ENCODE measurements at regions not wholly inside any gene's neighbourhood (a gene's known extent, or its start where the extent isn't known, plus 50 kb on each side); places are given as distances from the start of the nearest gene placed in this dataset.
"Not testable (repeated sequence)": the region's sequence is repeated elsewhere in the genome, so short reads cannot be mapped to it uniquely, and the experiment has no call there.

DNA sequence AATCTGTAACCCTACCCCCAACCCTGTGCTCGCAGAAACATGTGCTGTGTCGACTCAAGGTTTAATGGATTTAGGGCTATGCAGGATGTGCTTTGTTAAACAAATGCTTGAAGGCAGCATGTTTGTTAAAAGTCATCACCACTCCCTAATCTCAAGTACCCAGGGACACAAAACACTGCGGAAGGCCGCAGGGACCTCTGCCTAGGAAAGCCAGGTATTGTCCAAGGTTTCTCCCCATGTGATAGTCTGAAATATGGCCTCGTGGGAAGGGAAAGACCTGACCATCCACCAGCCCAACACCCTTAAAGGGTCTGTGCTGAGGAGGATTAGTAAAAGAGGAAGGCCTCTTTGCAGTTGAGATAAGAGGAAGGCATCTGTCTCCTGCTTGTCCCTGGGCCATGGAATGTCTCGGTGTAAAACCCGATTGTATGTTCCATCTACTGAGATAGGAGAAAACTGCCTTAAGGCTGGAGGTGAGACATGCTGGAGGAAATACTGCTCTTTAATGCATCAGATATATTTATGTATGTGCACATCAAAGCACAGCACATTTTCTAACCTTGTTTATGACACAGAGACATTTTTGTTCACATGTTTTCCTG, 94.4 kb downstream of the LSM3 start:
- DNase-seq: not testable (repeated sequence)

DNA sequence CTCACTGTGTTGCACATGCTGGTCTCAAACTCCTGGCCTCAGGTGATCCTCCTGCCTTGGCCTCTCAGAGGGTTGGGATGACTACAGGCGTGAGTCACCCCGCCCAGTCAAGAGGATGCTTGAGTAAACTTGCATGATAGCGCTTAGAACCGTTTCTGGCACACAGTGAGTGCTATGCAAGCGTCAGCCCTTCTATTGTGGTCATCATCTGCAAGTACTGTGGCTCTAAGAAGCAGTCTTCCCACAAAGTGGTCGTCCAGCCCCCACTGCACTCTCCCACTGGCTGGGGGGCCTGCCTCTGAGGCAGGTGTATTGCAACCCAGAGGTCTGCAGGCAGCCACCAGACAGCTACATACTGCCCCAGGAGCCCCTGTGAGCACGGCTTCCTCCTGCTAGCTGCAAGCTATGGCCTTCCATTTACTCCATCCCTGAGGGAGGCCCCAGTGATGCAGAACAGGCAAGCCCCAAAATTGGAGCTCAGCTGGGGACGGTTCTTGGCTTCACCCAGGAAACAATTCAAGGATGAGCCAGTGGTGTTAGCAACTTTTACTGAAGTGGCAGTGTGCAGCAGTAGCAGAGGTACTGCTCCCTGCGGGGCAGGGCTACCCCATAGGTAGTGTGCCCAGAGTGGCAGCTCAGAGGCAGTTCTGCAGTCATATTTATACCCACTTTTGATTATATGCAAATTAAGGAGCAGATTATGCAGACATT, 95.4 kb downstream of the LSM3 start:
- no peak for DNase-seq

DNA sequence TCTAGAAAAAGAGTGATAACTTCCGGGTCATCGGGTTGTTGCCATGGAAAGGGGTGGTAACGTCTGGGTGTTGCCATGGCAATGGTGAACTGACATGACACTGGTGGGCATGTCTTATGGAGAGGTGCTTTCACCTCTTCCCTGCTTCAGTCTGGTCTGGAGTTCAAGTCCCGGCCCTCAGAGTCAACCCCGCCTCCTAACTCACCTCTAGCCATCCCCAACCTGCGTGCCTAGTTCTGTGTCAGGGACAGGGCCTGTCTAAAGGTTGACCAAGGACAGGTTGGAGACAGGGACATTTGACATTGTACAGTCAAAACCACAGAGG, 96.0 kb downstream of the LSM3 start:
- no peak for DNase-seq

DNA sequence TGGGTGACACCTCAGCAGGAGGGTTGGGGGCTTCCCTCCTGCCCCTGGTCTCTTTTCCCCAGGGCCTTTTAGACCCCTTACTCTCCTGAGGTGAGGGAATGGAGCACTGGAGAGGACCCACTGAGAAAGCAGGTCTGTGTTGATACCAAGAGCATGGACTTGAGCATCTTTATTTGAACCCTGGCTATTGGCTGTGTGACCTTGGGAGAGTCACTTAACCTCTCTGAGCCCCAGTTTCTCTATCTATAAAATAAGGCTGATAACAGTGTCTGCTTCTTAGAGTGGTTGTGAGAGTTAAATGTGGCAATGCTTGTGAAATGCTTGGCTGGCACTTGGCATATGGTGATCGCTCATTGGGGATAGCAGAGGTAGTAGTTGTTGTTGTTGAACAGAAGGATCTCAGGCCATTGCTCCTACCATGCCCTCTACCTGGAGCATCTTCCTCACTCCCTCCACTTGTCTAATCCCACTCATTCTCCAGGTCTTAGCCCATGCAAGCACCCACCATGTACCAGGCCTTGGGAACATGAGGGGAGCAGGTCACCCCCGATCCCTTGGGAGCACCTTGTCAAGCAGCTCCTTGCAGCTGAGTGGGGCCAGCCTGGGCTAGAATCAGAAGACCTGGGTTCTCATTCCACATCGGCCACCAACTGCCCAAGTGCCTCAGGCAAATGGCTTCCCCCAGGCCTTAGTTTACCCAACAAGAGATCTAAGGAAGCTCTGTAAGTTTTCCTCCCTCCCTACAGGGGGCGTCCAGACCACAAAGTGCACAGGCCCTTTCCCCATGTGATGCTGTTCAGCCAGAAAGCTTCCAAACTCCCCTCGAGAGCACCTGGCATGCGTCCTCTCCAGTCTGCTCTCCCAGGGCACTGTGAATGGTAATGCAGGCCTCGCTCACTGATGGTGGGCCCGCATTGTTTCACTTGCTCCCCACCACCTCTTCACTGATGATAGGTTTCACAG, 96.7 kb downstream of the LSM3 start:
- no peak for DNase-seq

DNA sequence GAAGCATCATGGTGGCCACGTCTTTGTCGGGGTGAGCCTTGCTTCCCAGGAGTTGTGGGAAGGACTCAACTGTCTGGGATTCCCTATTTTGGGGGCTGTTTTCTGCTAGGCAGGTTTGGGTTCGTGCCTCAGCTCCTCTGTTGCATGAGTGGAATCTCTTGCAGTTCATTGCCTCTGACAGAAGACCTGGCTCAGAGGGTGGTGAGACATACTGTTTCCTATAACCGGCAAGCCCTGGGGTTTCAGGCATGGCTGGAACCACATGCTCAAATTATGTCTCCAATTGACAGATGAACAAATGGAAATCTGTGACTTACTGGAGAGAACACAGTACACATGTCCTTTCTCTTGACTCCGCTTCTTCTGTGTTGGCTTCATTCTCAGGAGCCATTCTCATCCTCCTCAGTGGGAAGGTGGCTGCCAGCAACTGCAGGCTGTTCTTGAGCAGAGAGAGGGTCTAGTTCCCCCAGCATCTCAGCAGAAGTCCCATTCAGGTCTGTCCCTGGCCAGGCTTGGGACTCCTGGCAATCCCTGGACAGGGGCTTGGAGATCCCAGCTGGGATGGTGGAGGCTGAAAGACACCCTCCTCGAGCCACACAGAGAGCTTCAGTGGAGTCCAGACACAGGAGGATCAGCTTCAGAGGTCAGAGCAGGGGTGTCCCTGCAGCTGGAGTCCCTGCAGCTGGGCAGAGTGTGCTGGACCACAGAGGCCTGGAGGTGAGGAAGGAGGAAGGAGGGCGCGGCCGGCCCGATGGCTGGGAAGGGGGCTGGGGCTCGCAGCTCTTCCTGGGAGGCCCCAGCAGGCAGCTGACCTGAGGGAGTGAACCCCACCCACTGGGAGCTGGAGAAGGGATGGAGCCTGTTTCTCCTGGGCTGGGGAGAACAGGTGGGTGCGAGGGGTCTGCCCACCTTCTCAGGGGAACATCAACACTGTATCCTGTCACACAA, 97.6 kb downstream of the LSM3 start:
- DNase-seq: no peak

DNA sequence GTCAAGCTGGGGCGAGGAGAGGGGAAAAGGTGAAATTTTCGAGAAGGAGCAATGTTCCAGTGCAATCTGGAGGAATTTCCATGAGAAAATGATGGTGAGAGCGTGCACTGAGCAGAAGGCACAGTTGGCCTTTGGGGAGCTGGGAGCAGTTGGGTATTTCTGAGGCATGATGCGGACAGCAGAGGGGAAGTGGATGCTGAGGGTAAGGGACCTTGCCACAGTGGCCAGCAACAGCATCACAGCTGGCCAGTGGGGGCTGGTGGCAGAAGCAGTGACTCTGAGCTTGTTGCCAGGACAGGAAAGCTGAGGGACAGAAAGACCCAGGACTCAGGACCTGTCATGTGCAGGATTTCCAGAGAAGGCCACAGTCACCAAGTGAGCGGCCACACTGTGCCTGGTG, 98.9 kb downstream of the LSM3 start:
- DNase-seq: no peak

DNA sequence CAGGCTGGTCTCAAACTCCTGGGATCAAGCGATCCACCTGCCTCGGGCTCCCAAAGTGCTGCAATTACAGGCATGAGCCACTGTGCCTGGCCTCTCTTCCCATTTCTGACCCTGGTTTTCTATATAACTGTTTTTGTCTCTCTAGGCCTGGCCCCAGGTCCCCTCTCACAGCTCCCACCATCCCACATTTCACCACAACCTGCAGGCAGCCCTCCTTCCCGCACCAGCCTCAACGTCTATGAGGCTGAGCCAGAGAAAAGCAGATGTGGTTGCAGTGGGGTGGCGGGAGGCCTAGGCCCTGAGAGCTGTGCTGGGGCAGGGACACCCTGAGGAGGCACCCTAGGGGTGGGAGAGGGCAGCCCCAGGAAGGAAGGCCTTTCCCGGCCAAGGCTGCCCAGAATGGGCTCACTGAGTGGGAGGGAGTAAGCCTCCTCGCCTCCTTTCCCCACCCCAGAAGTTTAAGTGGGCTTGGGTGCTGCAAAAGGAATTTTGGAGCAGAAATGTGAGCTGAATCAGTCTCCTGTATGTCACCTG, 99.7 kb downstream of the LSM3 start:
- DNase-seq: no peak

DNA sequence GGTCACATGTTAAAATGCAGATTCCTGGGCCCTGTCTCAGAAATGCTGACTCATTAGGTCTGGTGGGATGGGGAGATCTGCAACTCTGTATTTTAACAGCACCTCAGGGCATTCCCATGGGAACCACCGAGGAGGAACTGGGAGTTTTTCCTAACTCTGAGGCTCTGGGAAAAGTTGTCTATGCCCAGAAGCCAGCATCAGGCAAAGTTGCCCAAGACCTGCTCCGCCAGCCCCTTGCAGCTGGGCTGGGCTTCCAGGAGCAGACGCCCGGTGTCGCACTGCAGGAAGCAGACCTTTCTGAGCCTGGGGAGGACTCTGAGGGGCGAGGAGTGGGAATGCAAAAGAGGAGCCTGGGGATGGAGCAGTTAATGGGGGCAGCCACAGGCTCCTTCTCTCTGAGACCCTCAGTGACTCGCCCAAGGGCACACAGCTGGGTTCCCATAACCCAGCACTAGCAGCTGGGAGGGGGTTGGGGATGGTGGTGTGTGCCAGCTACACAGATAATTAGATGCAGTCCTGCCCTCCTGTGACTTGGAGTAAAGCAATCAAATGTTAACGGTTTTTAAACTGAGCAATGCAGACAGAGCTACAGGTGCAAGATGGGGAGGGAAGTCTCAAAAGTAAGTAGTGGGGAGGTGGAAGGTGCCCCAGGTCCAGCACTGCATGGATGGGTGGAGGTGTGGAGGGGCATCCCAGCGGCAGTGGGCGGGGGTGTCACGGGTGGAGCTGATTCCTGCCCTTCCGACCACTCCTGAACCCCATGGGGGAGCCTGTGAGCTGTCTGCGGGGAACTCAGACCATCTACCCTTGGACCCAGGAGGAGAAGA, 100.4 kb downstream of the LSM3 start:
- DNase-seq: no peak

DNA sequence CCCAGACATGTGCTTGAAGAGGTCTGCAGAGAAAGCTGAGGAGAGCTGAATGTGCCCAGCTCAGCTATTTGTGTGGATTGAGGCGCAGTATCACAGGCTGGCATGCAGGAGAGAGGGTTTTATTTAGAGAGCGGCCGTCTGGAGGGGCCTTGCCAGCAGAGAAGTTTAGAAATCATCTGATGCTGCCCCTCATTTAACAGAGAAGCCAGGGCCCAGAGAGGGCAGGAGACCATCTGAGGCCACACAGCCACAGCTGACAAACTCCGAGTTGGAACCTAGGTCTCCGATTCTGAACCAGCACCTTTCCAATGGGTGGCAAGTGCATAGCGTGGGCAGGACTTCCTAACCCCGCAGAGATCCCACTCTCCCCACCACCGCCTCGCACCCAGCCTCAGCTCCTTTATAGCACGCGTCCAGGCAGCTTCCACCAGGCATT, 101.0 kb downstream of the LSM3 start:
- no peak for DNase-seq

DNA sequence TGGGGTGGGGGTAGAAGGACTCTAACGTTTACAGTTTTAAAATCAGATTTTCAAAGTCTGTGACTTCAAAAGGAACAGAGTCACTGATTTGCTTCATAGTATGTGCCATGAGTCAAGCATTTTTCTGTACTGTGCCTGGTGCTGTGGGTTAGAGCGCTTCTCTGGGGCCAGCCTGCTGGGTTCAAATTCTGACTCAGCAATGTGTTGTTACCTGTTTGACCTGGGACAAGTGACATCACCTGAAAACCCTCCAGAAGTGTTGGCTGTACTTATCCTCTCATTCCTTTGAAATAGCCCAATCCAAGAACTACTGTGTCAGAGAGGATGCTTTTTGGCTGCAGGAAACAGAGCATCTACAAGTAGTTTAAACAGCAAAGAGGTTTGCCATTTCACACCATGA, 101.7 kb downstream of the LSM3 start:
- no peak for DNase-seq

DNA sequence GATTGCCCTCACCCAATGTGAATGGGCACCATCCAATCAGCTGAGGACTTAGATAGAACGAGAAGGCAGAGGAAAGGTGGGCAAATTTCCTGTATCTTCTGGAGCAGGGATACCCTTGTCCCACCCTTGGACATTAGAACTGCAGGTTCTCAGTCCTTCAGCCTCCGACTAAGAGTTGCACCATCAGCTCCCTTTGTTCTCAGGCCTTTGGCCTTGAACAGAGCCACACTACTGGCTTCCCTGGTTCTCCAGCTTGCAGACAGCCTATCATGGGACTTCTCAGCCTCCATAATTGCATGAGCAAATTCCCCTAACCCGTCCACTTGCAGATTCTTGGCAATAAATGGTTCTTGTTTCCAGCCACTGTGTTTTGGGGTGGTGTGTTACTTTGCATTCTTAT, 102.4 kb downstream of the LSM3 start:
- DNase-seq: no peak

DNA sequence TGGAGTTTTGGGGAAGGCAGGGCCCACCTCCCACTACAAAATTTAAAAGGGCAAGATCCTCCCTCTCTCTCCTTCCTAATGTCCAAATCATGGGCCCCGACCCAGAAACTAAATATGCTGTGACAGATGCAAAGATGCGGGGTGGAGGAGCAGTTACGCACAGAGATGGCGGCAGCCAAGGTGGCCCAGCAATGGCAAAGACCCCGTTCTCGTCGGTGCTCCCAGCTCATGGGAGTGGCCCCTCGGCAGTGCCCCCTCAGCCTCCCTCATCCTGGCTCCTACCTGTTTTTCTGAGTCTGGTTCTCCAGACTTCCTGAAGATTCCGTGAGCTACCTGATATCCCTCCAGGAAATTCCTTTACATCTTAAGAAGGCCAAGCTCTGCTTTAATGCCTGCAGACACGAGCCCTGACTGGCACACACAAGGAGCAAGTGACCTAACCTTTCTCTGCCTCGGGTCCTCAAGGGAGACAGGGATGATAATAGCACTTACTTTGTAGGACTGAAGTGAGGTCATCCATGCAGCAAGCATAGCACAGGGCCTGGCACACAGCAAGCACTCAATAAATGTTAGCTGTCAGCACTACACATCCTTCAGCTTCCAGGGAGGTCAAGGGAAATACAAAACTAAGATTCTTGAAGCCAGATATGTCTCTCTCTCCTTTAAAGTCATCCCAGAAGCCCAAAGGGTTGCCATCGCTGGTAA, 103.5 kb downstream of the LSM3 start:
- no peak for DNase-seq

DNA sequence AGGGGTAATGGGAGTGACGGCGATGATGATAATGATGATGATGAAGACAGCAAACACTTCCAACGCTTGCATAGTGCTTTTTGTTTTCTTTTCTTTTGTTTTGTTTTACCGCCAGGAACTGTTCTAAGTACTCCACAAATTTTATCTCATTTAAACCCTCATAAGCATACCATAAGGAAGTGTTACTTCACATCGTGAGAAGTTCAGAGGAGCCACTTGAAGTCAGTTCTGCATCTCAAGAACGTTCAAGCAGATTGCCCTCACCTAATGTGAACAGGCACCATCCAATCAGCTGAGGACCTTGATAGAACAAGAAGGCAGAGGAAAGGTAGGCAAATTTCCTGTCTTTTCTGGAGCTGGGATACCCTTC, 104.1 kb downstream of the LSM3 start:
- DNase-seq: no peak

DNA sequence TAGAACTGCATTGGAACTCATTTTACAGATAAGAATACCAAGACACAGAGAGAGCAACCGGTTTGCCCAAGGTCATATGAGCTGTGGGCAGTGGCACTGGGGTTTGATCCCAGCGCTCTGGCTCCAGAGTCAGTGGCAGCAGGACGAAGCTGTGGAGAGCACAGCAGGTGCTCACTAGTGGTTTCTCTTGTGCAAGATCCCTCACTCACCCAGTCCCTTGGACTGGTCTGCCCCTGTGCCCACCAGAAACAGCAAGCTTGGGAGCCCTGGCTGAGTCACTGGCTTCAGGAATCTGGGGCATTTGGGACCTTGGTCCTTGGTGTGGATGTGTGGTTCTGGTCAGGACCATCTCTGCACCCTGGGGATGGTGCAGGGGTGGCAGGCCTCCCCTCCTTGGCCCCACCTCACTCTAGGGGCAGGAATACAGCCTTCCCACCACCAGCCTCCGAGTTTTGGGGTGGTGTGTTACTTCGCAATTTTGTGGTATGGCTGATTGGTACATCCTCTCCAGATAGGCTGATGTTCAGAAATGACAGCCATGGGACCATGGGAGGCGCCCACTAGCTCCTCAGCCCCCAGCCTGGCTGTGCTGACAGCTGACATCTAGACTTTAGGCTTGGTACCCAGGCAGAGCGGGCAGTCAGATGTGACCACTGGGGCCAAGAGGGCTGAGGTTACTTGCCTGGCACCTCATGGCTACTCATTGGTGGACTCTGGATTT, 104.6 kb downstream of the LSM3 start:
- no peak for DNase-seq

DNA sequence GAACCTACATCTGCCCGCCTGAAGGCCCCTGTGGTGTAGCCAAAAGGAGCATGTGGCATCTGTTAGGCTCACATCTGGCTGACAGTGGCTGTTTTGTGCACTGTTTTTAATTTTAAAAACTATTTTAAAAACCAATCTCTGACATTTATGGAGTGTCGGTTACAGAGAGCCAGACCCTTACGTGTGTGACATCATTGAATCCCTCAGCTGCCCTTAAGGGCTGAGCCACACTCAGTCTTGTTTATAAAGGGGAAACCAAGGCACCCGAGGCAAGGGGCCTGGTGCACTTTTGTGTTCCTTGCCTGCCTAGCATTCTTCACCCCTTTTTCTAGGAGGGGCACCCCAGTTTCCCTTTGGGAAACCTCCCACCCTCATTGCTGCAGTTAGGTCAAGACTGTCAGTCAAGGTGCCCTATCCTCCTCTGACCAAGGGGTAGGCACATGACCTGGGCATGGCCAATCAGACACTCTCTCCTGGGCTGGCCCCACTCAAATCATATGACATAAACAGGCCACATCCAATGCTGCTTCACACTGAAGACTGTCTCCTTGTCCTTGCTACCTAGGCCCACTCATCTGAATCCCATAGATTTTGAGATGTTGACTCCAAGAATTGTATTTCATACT, 105.3 kb downstream of the LSM3 start:
- no peak for DNase-seq

DNA sequence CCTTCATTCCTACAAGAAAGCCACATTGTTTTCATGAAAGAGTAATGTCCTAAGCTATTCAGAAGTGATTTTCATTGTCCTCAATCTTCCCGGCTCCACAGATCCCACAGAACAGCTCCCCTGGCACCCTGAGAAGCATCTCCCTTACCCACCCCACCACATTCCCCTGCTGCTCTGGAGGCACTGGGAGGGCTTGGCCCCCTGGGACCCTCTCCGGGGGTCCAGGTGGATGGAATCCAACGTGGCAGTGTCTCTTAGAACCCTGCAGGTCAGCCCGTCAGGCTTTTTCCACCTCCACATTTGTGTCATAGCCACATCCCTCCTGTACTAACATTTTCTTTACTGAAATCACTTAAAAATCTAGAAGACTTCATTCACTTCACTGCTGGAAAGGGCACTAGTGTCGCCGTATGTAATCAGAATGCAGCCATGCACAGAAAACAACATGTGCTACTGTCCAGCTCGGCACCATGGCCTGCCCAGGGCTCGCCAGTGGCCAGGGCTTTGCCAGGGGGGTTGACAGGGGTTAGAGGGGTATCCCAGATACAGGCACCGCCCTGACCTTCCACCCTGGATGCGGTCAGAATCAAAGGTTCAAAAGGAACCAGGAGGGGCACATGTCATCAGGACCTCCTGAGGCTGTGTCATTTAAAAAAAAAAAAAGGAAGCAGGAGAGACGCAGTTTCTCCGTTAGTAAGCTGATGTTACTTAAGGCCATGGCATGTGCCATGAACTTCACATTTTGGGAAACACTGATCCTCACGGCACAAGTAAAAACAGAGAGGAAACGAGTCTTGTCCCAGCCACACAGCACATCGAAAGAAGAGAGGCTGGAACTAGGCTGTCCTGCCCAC, 106.3 kb downstream of the LSM3 start:
- DNase-seq: no peak

DNA sequence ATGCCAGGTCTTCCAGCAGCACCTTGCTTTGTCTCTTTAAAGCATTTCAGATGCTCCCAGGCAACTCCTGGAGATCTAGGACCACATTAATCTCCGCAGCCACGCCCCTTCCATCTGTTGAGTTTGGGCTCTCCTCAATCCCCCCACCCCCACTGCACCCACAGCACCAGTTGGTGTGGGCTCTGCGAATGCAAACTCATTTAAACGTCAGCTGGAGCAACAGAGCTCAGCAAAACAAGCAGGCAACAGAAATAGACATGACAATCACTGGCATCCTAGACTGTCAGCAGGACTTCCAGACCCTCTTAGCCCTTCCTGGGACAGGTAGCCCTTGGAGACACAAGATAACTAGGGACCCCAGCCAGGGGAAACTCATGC, 106.9 kb downstream of the LSM3 start:
- DNase-seq: no peak

DNA sequence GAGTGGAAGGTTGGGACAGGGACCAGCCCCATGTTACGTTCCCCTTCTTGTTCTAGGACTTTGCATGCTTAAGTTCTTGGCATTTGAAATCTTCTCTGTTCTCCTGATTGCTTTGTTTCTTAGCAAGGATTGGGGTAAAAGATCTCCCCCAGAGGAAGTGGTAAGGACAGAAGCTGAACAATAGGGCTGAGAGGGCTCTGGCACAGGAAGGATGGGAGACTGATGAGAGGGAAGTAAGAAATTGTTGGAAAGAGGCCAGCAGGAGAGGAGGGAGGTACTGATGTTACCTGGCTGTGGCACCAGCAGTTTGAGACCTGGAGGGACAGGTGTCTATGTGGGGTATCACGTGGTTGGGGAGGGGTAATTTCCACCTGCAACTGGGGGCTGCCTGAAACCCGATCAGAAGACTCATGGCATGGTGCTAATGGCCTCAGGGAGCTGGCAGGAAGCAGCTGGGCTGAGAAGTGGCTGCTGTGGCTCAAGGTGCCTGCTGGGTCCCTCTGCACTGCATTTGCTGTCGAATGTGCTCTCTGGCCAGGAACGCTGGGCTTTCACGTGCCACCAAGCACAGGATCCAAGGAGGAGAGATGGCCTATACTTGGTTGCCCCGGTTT, 108.4 kb downstream of the LSM3 start:
- DNase-seq: no peak
